Stimulated activated CD4-positive, alpha-beta T cell treated with anti-CD3 and anti-CD28 coated beads, Interleukin-4, amount 100 ng/mL, for 4 hours (primary cell): ENCODE measurements at regions not wholly inside any gene's neighbourhood (a gene's known extent, or its start where the extent isn't known, plus 50 kb on each side); places are given as distances from the start of the nearest gene placed in this dataset.
"Not testable (repeated sequence)": the region's sequence is repeated elsewhere in the genome, so short reads cannot be mapped to it uniquely, and the experiment has no call there.

Experiments used
- DNase-seq, 2 experiments: peaks; one replicate each; pipeline ENCODE4 v3.0.0-alpha.2; 2020

- DNase-seq = no peak
These were observed 52.1 kb downstream of the PWWP3B start for GRCh38 chrX:106220177-106220576.

- no peak for DNase-seq
These were observed 75.3 kb downstream of the PWWP3B start for GRCh38 chrX:106243376-106243775.

DNA sequence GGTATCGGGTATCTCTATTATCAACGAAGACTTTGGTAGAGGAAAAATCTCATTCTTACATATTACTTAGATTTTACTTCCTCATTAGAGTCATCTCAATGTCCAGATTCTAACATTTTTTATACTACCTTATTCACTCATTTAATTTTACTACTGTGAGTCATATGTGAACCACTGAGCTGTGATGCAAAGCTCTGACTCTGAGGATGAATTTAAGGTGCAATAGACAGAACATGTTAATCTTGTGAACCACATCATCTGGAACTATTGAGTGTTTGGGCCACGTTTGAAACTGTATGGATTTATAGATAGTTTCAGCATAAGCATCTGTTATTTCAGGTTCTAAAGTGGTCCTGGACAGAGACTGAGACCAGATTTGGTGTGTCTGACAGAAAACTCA is 78.4 kb downstream of the PWWP3B start:
- DNase-seq = no peak

GRCh38 chrX:106247162-106247561 is 79.1 kb downstream of the PWWP3B start:
- DNase-seq = no peak

GRCh38 chrX:106249706-106250379 is 81.7 kb downstream of the PWWP3B start:
- DNase-seq = no peak

- no peak for DNase-seq
These were observed 95.7 kb downstream of the PWWP3B start for GRCh38 chrX:106263817-106264216.

- not testable (repeated sequence) for DNase-seq
These were observed 106.0 kb downstream of the PWWP3B start for GRCh38 chrX:106273947-106274587.

DNA sequence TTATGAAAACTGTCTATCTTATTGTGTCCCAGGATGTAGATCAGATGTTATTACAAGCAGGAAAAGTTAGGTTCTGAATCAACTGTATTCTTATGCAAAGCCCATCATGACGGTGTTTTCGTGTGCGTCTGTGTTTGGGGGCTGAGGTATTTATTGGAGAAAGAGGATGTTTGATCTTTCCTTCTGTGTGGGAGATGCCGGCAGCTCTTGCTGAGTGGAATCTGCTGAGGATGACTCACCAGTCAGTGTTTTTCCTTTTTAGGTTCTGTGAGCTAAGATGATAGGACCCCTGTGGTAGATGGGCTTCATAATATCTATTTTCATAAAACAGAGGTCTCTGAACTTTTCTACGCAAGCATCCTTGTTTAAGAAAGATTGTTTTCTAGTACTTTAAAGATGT is 107.1 kb downstream of the PWWP3B start:
- not testable (repeated sequence) for DNase-seq

GRCh38 chrX:106278951-106279350 is 110.8 kb downstream of the PWWP3B start:
- no peak for DNase-seq

DNA sequence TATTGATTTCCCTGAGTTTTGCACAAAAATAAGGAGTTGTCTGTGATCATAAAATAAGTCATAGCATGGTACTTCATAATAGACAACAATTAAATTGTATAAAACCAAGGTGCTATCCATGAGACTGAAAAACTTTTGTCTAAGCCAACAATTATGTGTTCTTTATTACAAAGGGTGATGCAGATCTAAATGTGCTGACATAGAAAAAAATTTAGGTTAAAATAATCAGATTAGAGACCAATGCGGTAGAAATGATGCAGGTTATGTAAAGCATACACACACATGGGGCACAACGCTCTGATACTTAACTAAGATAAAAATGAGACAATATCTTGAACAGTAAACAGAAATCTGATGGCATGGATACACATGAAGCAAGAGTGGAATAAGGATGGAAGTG is 113.3 kb downstream of the PWWP3B start:
- DNase-seq = no peak

DNA sequence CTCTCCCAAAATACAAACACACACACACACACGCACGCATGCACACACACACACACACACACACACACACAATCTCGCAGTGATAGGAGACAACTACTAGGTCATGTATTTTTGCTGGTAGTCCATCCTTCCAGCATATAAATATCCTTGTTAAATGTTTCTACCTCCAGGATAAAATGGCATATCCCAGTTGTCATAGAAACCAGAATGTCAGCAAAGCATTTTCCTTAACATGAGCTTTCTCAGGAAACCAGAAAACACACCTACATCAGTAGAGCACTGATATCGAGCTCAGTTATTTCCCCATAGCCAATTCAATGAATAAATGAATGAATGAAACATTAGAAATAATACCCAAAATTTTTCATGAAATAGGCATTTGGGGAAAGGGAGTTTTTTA is 115.7 kb downstream of the PWWP3B start:
- no peak for DNase-seq

DNA sequence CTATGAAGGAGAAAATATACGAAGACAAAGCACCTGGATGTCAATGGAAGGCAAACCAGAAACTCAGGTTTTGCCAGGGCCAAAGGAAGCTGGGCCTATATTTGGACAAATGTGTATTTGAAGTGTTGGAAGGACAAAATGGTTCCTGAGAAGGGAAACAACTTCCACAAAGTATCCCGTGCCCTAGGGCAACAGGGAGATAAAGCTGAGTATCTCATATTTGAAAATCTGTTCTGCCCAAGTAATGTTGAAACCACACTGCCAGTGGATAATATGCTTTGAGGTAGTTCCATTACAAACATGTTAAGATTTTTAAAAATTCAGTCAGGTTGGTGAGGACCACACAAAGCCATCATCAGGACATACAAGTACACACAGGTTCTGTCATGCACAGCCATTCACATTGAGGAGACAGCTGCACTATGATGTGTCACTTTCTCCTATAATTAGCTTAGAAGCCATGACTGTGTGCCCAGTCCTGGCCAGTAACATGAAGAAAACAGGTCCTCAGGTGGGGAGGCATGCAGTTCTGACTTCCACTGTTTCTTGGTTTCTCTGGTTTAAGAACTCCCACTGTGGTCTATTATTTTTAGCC is 116.4 kb downstream of the PWWP3B start:
- DNase-seq = no peak

GRCh38 chrX:106286053-106286650 is 118.0 kb downstream of the PWWP3B start:
- DNase-seq = no peak

DNA sequence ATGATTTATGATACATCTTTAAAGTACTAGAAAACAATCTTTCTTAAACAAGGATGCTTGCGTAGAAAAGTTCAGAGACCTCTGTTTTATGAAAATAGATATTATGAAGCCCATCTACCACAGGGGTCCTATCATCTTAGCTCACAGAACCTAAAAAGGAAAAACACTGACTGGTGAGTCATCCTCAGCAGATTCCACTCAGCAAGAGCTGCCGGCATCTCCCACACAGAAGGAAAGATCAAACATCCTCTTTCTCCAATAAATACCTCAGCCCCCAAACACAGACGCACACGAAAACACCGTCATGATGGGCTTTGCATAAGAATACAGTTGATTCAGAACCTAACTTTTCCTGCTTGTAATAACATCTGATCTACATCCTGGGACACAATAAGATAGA is 122.7 kb downstream of the PWWP3B start:
- DNase-seq = not testable (repeated sequence)

DNA sequence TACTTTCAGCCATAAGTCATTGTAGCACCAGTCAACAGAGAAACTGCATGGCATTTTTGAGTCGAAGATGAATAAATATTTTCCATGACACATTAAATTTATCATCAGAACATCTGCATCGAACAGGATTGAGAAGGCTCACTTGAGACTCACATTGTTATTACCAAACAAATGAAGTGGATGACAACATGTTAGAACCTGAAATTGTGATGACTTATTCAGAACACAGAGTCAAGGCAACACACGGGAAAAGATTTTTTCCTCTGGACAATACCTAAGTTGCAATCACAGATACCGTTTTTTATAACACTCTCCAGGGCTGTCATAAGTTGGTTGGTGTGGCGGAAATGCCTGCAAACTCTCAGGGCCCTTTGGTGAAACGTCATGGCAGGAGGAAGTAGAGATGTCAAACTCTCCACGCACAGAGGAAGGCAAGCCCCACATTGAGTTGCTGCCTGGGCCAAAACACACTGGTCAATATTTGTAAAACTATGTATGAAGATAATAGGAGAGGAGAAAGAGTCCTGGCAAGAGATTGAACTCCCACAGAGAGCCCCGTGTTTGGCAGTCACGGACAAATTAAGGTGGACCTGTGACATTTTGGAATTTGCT is 123.8 kb downstream of the PWWP3B start:
- DNase-seq = not testable (repeated sequence)

DNA sequence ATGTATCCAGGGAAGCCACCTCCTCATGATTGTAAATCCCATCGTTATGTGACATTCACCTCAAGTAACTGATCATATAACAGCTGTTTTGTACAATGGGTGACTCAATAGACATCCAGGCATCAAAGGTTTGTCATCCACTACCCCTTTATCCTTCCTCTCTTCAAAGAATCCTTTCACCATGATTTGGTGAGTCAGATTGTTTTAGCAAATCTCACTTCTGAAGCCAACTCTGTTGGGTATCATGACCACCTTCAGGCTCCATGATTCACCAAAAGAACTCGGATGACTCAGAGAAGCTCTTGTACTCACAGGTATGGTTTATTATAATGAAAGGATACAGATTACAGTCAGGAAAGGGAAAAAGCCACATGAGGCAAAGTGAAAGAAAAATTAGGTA is 132.1 kb downstream of the PWWP3B start:
- no peak for DNase-seq

- DNase-seq = no peak
These were observed 132.6 kb downstream of the PWWP3B start for GRCh38 chrX:106300656-106301055.

- DNase-seq = no peak
These were observed 134.2 kb downstream of the PWWP3B start for GRCh38 chrX:106302304-106302703.

- DNase-seq = no peak
These were observed 138.4 kb downstream of the PWWP3B start for GRCh38 chrX:106306391-106306947.

GRCh38 chrX:106323357-106323756 is 155.3 kb downstream of the PWWP3B start:
- no peak for DNase-seq

DNA sequence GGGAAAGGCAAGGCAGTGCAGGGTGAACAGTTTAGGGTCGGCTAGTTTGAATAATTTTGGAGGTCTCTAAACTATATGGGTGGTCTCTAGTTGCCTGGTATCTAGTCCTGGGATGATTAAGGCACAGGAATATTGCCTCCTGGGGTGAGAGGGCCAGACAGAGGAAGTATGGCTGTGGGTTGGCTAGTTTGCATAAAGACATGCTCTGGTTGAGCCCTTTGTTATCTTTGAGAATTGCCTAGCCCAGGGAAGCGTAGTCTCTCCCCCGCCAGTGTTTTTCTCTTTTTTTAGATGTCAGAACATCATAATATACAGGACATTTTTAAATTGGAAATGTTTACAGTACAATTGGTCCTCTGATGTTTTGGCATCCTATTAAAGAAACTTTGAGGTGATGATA is 163.5 kb downstream of the PWWP3B start:
- no peak for DNase-seq

GRCh38 chrX:106341823-106342222 is 173.7 kb downstream of the PWWP3B start:
- no peak for DNase-seq

DNA sequence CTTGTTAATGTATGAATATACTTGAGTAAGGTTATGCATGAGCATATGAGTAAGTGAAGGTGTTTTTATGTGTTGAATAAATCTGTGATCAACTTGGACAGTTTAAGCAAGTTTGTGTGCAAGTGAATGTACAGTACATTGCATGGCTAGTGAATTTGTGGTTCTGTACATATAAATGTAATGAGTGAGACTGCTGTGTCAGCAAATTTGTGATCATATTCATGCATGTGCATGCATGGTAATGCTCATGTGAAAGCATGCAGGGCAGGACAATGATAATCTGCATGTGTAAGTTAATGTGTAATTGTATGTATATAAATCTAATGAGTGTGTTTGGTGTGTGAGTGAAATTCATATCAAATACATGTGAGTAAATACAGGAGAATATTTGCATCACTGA is 188.5 kb downstream of the PWWP3B start:
- DNase-seq = no peak
